ENCODE measurements at regions not wholly inside any gene's neighbourhood (a gene's known extent, or its start where the extent isn't known, plus 50 kb on each side); places are given as distances from the start of the nearest gene placed in this dataset.

GRCh38 chr15:46232471-46232870 is 597.6 kb downstream of the SQOR start:
- Histone ChIP-seq H3K27ac (ENCODE audit: low read depth, low read length) (no peak overlapping the region), H3K36me3 (ENCODE audit: insufficient read depth, low read length) (no peaks in the 10 kb centered on the region), H3K4me1 (ENCODE audit: insufficient read depth, low read length) (no peaks in the 10 kb centered on the region), H3K9me3 (ENCODE audit: control insufficient read depth in 1 of 2, low read length in 2 of 2) (no peaks in the 10 kb centered on the region), H3K27me3 (ENCODE audit: insufficient read depth, low read length) (no peaks in the 10 kb centered on the region), H3K4me3 (ENCODE audit: low read length in 2 of 2) (no peak overlapping the region)
- ChIA-PET POLR2A (ENCODE audit: partially characterized antibody) (no interaction called here), CTCF (ENCODE audit: partially characterized antibody) (no interaction called here)
- DNase-seq, result no peak
- peaks cover 0 to 1% of the 10 kb centered on the region in 2 donors for H3K27me3 Mint-ChIP-seq
- no peaks in the 10 kb centered on the region for H3K4me1 Mint-ChIP-seq
- H3K4me3 Mint-ChIP-seq, result no peak overlapping the region
- no peak overlapping the region for H3K27ac Mint-ChIP-seq
- no peaks in the 10 kb centered on the region for H3K36me3 Mint-ChIP-seq
- peaks cover 0 to 4% (median 3%) of the 10 kb centered on the region in 8 donors for H3K9me3 Mint-ChIP-seq
- intact Hi-C loops (cut with micrococcal nuclease), result no loop called here

- Mint-ChIP-seq H3K9me3 (peaks cover 0 to 8% (median 3%) of the 10 kb centered on the region in 8 donors), H3K36me3 (no peaks in the 10 kb centered on the region), H3K4me1 (no peaks in the 10 kb centered on the region), H3K4me3 (no peak overlapping the region), H3K27me3 (peaks cover 0 to 1% of the 10 kb centered on the region in 2 donors), H3K27ac (no peak overlapping the region)
- ChIA-PET CTCF (ENCODE audit: partially characterized antibody) (no interaction called here), POLR2A (ENCODE audit: partially characterized antibody) (no interaction called here)
- Histone ChIP-seq H3K27me3 (ENCODE audit: insufficient read depth, low read length) (no peaks in the 10 kb centered on the region), H3K4me1 (ENCODE audit: insufficient read depth, low read length) (no peaks in the 10 kb centered on the region), H3K27ac (ENCODE audit: low read depth, low read length) (no peak overlapping the region), H3K4me3 (ENCODE audit: low read length in 2 of 2) (no peak overlapping the region), H3K36me3 (ENCODE audit: insufficient read depth, low read length) (no peaks in the 10 kb centered on the region), H3K9me3 (ENCODE audit: control insufficient read depth in 1 of 2, low read length in 2 of 2) (no peaks in the 10 kb centered on the region)
- intact Hi-C loops (cut with micrococcal nuclease), result no loop called here
- DNase-seq, result no peak
Observed at GRCh38 chr15:46242935-46243334, 608.1 kb downstream of the SQOR start.

- intact Hi-C loops (cut with micrococcal nuclease), result no loop called here
- Histone ChIP-seq H3K4me3 (ENCODE audit: low read length in 2 of 2) (no peak overlapping the region), H3K27me3 (ENCODE audit: insufficient read depth, low read length) (no peaks in the 10 kb centered on the region), H3K36me3 (ENCODE audit: insufficient read depth, low read length) (no peaks in the 10 kb centered on the region), H3K4me1 (ENCODE audit: insufficient read depth, low read length) (no peaks in the 10 kb centered on the region), H3K9me3 (ENCODE audit: control insufficient read depth in 1 of 2, low read length in 2 of 2) (no peaks in the 10 kb centered on the region), H3K27ac (ENCODE audit: low read depth, low read length) (no peak overlapping the region)
- Mint-ChIP-seq H3K4me1 (no peaks in the 10 kb centered on the region), H3K9me3 (peaks cover 0 to 4% (median under 1%) of the 10 kb centered on the region in 8 donors), H3K36me3 (no peaks in the 10 kb centered on the region), H3K27ac (no peak overlapping the region), H3K27me3 (no peaks in the 10 kb centered on the region), H3K4me3 (no peak overlapping the region)
- no peak for DNase-seq
- ChIA-PET POLR2A (ENCODE audit: partially characterized antibody) (no interaction called here), CTCF (ENCODE audit: partially characterized antibody) (no interaction called here)
Observed at GRCh38 chr15:46251903-46252302, 617.1 kb downstream of the SQOR start.

- Histone ChIP-seq H3K27ac (ENCODE audit: low read depth, low read length) (no peak overlapping the region), H3K4me1 (ENCODE audit: insufficient read depth, low read length) (no peaks in the 10 kb centered on the region), H3K9me3 (ENCODE audit: control insufficient read depth in 1 of 2, low read length in 2 of 2) (no peaks in the 10 kb centered on the region), H3K4me3 (ENCODE audit: low read length in 2 of 2) (no peak overlapping the region), H3K27me3 (ENCODE audit: insufficient read depth, low read length) (no peaks in the 10 kb centered on the region), H3K36me3 (ENCODE audit: insufficient read depth, low read length) (no peaks in the 10 kb centered on the region)
- intact Hi-C loops (cut with micrococcal nuclease), result no loop called here
- H3K27me3 Mint-ChIP-seq, result no peaks in the 10 kb centered on the region
- H3K9me3 Mint-ChIP-seq, result peaks cover 0 to 10% (median 3%) of the 10 kb centered on the region in 8 donors
- no peaks in the 10 kb centered on the region for H3K36me3 Mint-ChIP-seq
- ChIA-PET POLR2A (ENCODE audit: partially characterized antibody) (no interaction called here), CTCF (ENCODE audit: partially characterized antibody) (no interaction called here)
- H3K27ac Mint-ChIP-seq, result no peak overlapping the region
- DNase-seq, result no peak
- no peaks in the 10 kb centered on the region for H3K4me1 Mint-ChIP-seq
- no peak overlapping the region for H3K4me3 Mint-ChIP-seq
Observed at GRCh38 chr15:46258056-46258455, 623.2 kb downstream of the SQOR start.

DNA sequence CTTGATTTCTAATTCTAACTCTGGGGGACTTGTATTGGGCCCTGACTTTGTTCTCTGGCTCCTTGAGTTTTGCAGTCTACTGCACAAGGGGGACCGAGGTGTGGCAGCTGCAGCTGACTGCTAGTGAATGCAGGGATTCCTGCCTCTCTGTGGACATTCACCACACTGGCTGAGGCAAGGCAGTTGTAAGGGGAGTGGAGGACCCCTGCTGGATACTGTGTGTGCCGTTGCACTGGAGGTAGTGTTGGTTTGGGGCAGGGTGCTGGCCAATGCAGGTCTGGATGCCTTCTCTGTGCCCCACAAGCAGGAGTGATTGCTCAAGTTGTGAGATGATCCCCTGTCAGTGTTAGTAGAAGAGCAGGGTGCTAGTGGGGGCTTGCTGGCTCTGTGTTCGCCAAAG is 626.1 kb downstream of the SQOR start:
- H3K9me3 Mint-ChIP-seq, result peaks cover 0 to 12% (median 4%) of the 10 kb centered on the region in 8 donors
- H3K36me3 ChIP-seq (ENCODE audit: insufficient read depth, low read length), result no peaks in the 10 kb centered on the region
- no peaks in the 10 kb centered on the region for H3K27me3 Mint-ChIP-seq
- no peaks in the 10 kb centered on the region for H3K36me3 Mint-ChIP-seq
- H3K27ac Mint-ChIP-seq, result no peak overlapping the region
- no peaks in the 10 kb centered on the region for H3K4me1 Mint-ChIP-seq
- ChIA-PET CTCF (ENCODE audit: partially characterized antibody) (no interaction called here), POLR2A (ENCODE audit: partially characterized antibody) (no interaction called here)
- DNase-seq, result no peak
- intact Hi-C loops (cut with micrococcal nuclease), result no loop called here
- no peak overlapping the region for H3K4me3 ChIP-seq (ENCODE audit: low read length in 2 of 2)
- no peaks in the 10 kb centered on the region for H3K4me1 ChIP-seq (ENCODE audit: insufficient read depth, low read length)
- H3K4me3 Mint-ChIP-seq, result no peak overlapping the region
- H3K27me3 ChIP-seq (ENCODE audit: insufficient read depth, low read length), result no peaks in the 10 kb centered on the region
- no peak overlapping the region for H3K27ac ChIP-seq (ENCODE audit: low read depth, low read length)
- no peaks in the 10 kb centered on the region for H3K9me3 ChIP-seq (ENCODE audit: control insufficient read depth in 1 of 2, low read length in 2 of 2)

DNA sequence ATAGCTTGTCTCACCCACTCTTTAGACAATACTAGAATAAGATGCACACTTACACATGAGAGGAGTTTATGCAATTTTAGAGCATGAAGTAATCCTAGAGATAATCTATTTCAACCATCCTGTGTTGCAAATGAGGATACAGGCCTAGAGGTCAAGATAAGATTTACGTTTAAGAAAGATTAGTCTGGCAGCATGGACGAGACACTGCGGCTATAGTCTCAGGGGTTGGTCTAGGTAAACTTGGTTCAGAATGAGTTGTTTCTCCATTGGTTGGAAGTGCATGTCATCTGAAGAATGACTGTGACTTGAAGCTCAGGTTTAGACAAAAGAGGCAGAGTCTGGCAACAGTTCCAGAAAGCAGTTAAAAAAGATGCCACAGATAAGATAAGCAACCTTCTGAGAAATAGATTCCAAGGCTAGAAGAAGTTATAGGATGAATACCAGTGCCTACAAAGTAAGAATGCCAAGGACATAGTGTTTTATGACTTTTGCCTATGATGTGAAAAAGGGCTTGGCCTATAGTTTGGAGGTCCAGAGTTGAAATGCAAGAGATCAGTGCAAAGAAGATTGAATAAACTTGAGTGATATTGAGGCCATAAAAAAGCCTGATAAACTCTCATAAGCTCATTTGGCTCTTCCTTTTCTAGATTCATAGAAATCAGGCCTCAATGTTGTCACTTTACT is 631.0 kb downstream of the SQOR start:
- Histone ChIP-seq H3K27me3 (ENCODE audit: insufficient read depth, low read length) (no peaks in the 10 kb centered on the region), H3K4me1 (ENCODE audit: insufficient read depth, low read length) (no peaks in the 10 kb centered on the region), H3K9me3 (ENCODE audit: control insufficient read depth in 1 of 2, low read length in 2 of 2) (no peaks in the 10 kb centered on the region), H3K27ac (ENCODE audit: low read depth, low read length) (no peak overlapping the region), H3K36me3 (ENCODE audit: insufficient read depth, low read length) (no peaks in the 10 kb centered on the region), H3K4me3 (ENCODE audit: low read length in 2 of 2) (no peak overlapping the region)
- Mint-ChIP-seq H3K36me3 (no peaks in the 10 kb centered on the region), H3K4me3 (no peak overlapping the region), H3K9me3 (peaks cover 0 to 3% (median under 1%) of the 10 kb centered on the region in 8 donors), H3K27ac (no peak overlapping the region), H3K4me1 (no peaks in the 10 kb centered on the region), H3K27me3 (no peaks in the 10 kb centered on the region)
- DNase-seq, result no peak
- intact Hi-C loops (cut with micrococcal nuclease), result no loop called here
- ChIA-PET POLR2A (ENCODE audit: partially characterized antibody) (no interaction called here), CTCF (ENCODE audit: partially characterized antibody) (no interaction called here)

DNA sequence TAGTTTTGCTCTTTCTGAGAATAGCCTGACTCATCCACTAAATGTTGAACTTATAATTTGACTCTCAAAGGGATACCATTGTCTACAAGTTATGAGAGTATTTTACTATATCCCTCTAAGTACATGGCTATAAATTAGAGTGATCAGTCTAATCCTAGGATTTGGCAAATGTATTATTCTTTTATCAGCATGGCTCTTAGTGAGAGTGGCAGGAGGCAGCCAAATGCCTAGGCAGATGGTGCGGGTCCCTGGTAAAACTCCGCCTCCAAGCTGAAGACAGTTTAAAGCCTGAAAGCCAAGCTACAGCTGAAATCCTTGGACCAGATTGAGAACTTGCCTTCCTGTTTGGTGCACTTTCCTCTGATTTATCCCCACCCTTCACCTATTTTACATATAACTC is 631.8 kb downstream of the SQOR start:
- no peak for DNase-seq
- Histone ChIP-seq H3K36me3 (ENCODE audit: insufficient read depth, low read length) (no peaks in the 10 kb centered on the region), H3K4me1 (ENCODE audit: insufficient read depth, low read length) (no peaks in the 10 kb centered on the region), H3K4me3 (ENCODE audit: low read length in 2 of 2) (no peak overlapping the region), H3K9me3 (ENCODE audit: control insufficient read depth in 1 of 2, low read length in 2 of 2) (no peaks in the 10 kb centered on the region), H3K27me3 (ENCODE audit: insufficient read depth, low read length) (no peaks in the 10 kb centered on the region), H3K27ac (ENCODE audit: low read depth, low read length) (no peak overlapping the region)
- ChIA-PET POLR2A (ENCODE audit: partially characterized antibody) (no interaction called here), CTCF (ENCODE audit: partially characterized antibody) (no interaction called here)
- H3K9me3 Mint-ChIP-seq, result peaks cover 0 to 5% (median 0%) of the 10 kb centered on the region in 8 donors
- H3K4me1 Mint-ChIP-seq, result no peaks in the 10 kb centered on the region
- no peak overlapping the region for H3K4me3 Mint-ChIP-seq
- no peak overlapping the region for H3K27ac Mint-ChIP-seq
- no peaks in the 10 kb centered on the region for H3K27me3 Mint-ChIP-seq
- intact Hi-C loops (cut with micrococcal nuclease), result no loop called here
- no peaks in the 10 kb centered on the region for H3K36me3 Mint-ChIP-seq
